Neutrophil (primary cell): ENCODE measurements at regions not wholly inside any gene's neighbourhood (a gene's known extent, or its start where the extent isn't known, plus 50 kb on each side); places are given as distances from the start of the nearest gene placed in this dataset.

Experiments
- H3K27ac ChIP-seq: fragments of 200-600 bp; sonication (generic); 2 replicates; pipeline ENCODE4 v1.5.1; 2016; ENCODE audit warnings: mild to moderate bottlenecking, moderate library complexity
- H3K27me3 ChIP-seq: fragments of 200-600 bp; sonication (generic); 2 replicates; pipeline ENCODE4 v1.6.0; 2016; ENCODE audit warnings: mild to moderate bottlenecking
- H3K36me3 ChIP-seq: fragments of 200-600 bp; sonication (generic); 2 replicates; pipeline ENCODE4 v1.5.1; 2017
- H3K4me1 ChIP-seq, 2 experiments: fragments of 200-600 bp in 1 of 2; sonication (generic) in 1 of 2; 1 replicate in 1 of 2; 2 replicates in 1 of 2; pipeline versions ENCODE4 v1.5.1 to v1.6.1; 2013 to 2016; ENCODE audit warnings: low read depth in 1 of 2, low read length in 1 of 2, mild to moderate bottlenecking in 1 of 2, moderate library complexity in 1 of 2; ENCODE audit not compliant: control insufficient read depth in 1 of 2, insufficient read depth in 1 of 2
- H3K4me3 ChIP-seq, 2 experiments: fragments of 200-600 bp in 1 of 2; sonication (generic) in 1 of 2; 1 replicate in 1 of 2; 2 replicates in 1 of 2; pipeline ENCODE4 v1.5.1; 2013 to 2016; ENCODE audit warnings: low read depth in 1 of 2, low read length in 1 of 2, mild to moderate bottlenecking in 1 of 2, moderate library complexity in 1 of 2
- H3K9me3 ChIP-seq: fragments of 200-600 bp; sonication (generic); 2 replicates; pipeline ENCODE4 v1.5.1; 2016
- CTCF ChIP-seq: fragments of 200-600 bp; sonication (generic); IDR thresholded peaks from 2 replicates; pipeline ENCODE4 v1.5.1; 2016; ENCODE audit warnings: antibody characterized with exemption

GRCh38 chrX:42934020-42934726 is 156.2 kb upstream of the PPP1R2C start:
- TF ChIP-seq CTCF, result no peak
- H3K9me3 ChIP-seq, result no peaks in the 10 kb centered on the region
- peaks cover 17 to 18% of the 10 kb centered on the region in 2 experiments for H3K4me1 ChIP-seq
- H3K4me3 ChIP-seq, result no peak overlapping the region
- no peaks in the 10 kb centered on the region for H3K36me3 ChIP-seq
- no peaks in the 10 kb centered on the region for H3K27me3 ChIP-seq
- H3K27ac ChIP-seq, result peak overlapping the region; percentile 73

- H3K4me1 ChIP-seq, result peaks cover 23 to 28% of the 10 kb centered on the region in 2 experiments
- H3K4me3 ChIP-seq, result no peak overlapping the region
- no peaks in the 10 kb centered on the region for H3K9me3 ChIP-seq
- H3K27me3 ChIP-seq, result no peaks in the 10 kb centered on the region
- H3K27ac ChIP-seq, result no peak overlapping the region
- H3K36me3 ChIP-seq, result no peaks in the 10 kb centered on the region
- no peak for TF ChIP-seq CTCF
These were observed 163.7 kb upstream of the PPP1R2C start for GRCh38 chrX:42941671-42942070.

GRCh38 chrX:42943051-42943974 is 165.3 kb upstream of the PPP1R2C start:
- H3K9me3 ChIP-seq, result no peaks in the 10 kb centered on the region
- H3K4me3 ChIP-seq, result peak overlapping the region in 1 of 2 experiments; percentile 5
- TF ChIP-seq CTCF, result no peak
- H3K27ac ChIP-seq, result peak overlapping the region; percentile 66
- no peaks in the 10 kb centered on the region for H3K36me3 ChIP-seq
- H3K27me3 ChIP-seq, result no peaks in the 10 kb centered on the region
- peaks cover 23 to 28% of the 10 kb centered on the region in 2 experiments for H3K4me1 ChIP-seq

- TF ChIP-seq CTCF, result no peak
- H3K27ac ChIP-seq, result peak overlapping the region; percentile 66
- H3K4me3 ChIP-seq, result no peak overlapping the region
- no peaks in the 10 kb centered on the region for H3K9me3 ChIP-seq
- no peaks in the 10 kb centered on the region for H3K36me3 ChIP-seq
- H3K4me1 ChIP-seq, result peaks cover 23 to 28% of the 10 kb centered on the region in 2 experiments
- H3K27me3 ChIP-seq, result no peaks in the 10 kb centered on the region
These were observed 166.5 kb upstream of the PPP1R2C start for GRCh38 chrX:42944381-42944998.

GRCh38 chrX:42946544-42947194 is 168.7 kb upstream of the PPP1R2C start:
- H3K9me3 ChIP-seq, result no peaks in the 10 kb centered on the region
- H3K27ac ChIP-seq, result no peak overlapping the region
- H3K27me3 ChIP-seq, result no peaks in the 10 kb centered on the region
- H3K36me3 ChIP-seq, result no peaks in the 10 kb centered on the region
- peaks cover 23 to 28% of the 10 kb centered on the region in 2 experiments for H3K4me1 ChIP-seq
- no peak overlapping the region for H3K4me3 ChIP-seq
- TF ChIP-seq CTCF, result no peak
